ENCODE measurements at regions not wholly inside any gene's neighbourhood (a gene's known extent, or its start where the extent isn't known, plus 50 kb on each side); places are given as distances from the start of the nearest gene placed in this dataset.

GRCh38 chr22:47556473-47556872 lies 794.0 kb downstream of the TBC1D22A start:
- Histone ChIP-seq H3K9ac (ENCODE audit: low read depth in 1 of 2, low read length in 2 of 2) (no peak overlapping the region), H3K36me3 (ENCODE audit: control insufficient read depth in 1 of 2, insufficient read depth in 2 of 2, low read length in 2 of 2) (no peaks in the 10 kb centered on the region), H3K4me1 (ENCODE audit: control insufficient read depth in 1 of 2, insufficient read depth in 2 of 2, low read length in 2 of 2) (no peaks in the 10 kb centered on the region), H3K4me3 (ENCODE audit: low read depth in 1 of 2, low read length in 2 of 2) (no peak overlapping the region), H3K9me3 (ENCODE audit: control insufficient read depth in 1 of 2, low read length in 2 of 2) (no peaks in the 10 kb centered on the region), H3K27me3 (ENCODE audit: control insufficient read depth in 1 of 2, insufficient read depth in 2 of 2, low read length in 2 of 2) (no peaks in the 10 kb centered on the region), H3K27ac (ENCODE audit: low read depth, low read length) (no peak overlapping the region)

GRCh38 chr22:47553436-47553835 lies 791.0 kb downstream of the TBC1D22A start:
- no peak overlapping the region for H3K9ac ChIP-seq (ENCODE audit: low read depth in 1 of 2, low read length in 2 of 2)
- no peaks in the 10 kb centered on the region for H3K27me3 ChIP-seq (ENCODE audit: control insufficient read depth in 1 of 2, insufficient read depth in 2 of 2, low read length in 2 of 2)
- no peaks in the 10 kb centered on the region for H3K36me3 ChIP-seq (ENCODE audit: control insufficient read depth in 1 of 2, insufficient read depth in 2 of 2, low read length in 2 of 2)
- H3K4me1 ChIP-seq (ENCODE audit: control insufficient read depth in 1 of 2, insufficient read depth in 2 of 2, low read length in 2 of 2): no peaks in the 10 kb centered on the region
- no peak overlapping the region for H3K4me3 ChIP-seq (ENCODE audit: low read depth in 1 of 2, low read length in 2 of 2)
- no peaks in the 10 kb centered on the region for H3K9me3 ChIP-seq (ENCODE audit: control insufficient read depth in 1 of 2, low read length in 2 of 2)
- H3K27ac ChIP-seq (ENCODE audit: low read depth, low read length): no peak overlapping the region

GRCh38 chr22:47552541-47553205 lies 790.2 kb downstream of the TBC1D22A start:
- no peaks in the 10 kb centered on the region for H3K27me3 ChIP-seq (ENCODE audit: control insufficient read depth in 1 of 2, insufficient read depth in 2 of 2, low read length in 2 of 2)
- H3K36me3 ChIP-seq (ENCODE audit: control insufficient read depth in 1 of 2, insufficient read depth in 2 of 2, low read length in 2 of 2): no peaks in the 10 kb centered on the region
- no peaks in the 10 kb centered on the region for H3K9me3 ChIP-seq (ENCODE audit: control insufficient read depth in 1 of 2, low read length in 2 of 2)
- no peak overlapping the region for H3K9ac ChIP-seq (ENCODE audit: low read depth in 1 of 2, low read length in 2 of 2)
- no peaks in the 10 kb centered on the region for H3K4me1 ChIP-seq (ENCODE audit: control insufficient read depth in 1 of 2, insufficient read depth in 2 of 2, low read length in 2 of 2)
- no peak overlapping the region for H3K27ac ChIP-seq (ENCODE audit: low read depth, low read length)
- H3K4me3 ChIP-seq (ENCODE audit: low read depth in 1 of 2, low read length in 2 of 2): no peak overlapping the region

- no peaks in the 10 kb centered on the region for H3K27me3 ChIP-seq (ENCODE audit: control insufficient read depth in 1 of 2, insufficient read depth in 2 of 2, low read length in 2 of 2)
- no peak overlapping the region for H3K4me3 ChIP-seq (ENCODE audit: low read depth in 1 of 2, low read length in 2 of 2)
- no peak overlapping the region for H3K27ac ChIP-seq (ENCODE audit: low read depth, low read length)
- no peaks in the 10 kb centered on the region for H3K9me3 ChIP-seq (ENCODE audit: control insufficient read depth in 1 of 2, low read length in 2 of 2)
- H3K9ac ChIP-seq (ENCODE audit: low read depth in 1 of 2, low read length in 2 of 2): no peak overlapping the region
- H3K4me1 ChIP-seq (ENCODE audit: control insufficient read depth in 1 of 2, insufficient read depth in 2 of 2, low read length in 2 of 2): no peaks in the 10 kb centered on the region
- no peaks in the 10 kb centered on the region for H3K36me3 ChIP-seq (ENCODE audit: control insufficient read depth in 1 of 2, insufficient read depth in 2 of 2, low read length in 2 of 2)
These were observed 789.6 kb downstream of the TBC1D22A start for GRCh38 chr22:47552024-47552423.

GRCh38 chr22:47551431-47551775 lies 789.0 kb downstream of the TBC1D22A start:
- Histone ChIP-seq H3K4me1 (ENCODE audit: control insufficient read depth in 1 of 2, insufficient read depth in 2 of 2, low read length in 2 of 2) (no peaks in the 10 kb centered on the region), H3K4me3 (ENCODE audit: low read depth in 1 of 2, low read length in 2 of 2) (no peak overlapping the region), H3K36me3 (ENCODE audit: control insufficient read depth in 1 of 2, insufficient read depth in 2 of 2, low read length in 2 of 2) (no peaks in the 10 kb centered on the region), H3K9me3 (ENCODE audit: control insufficient read depth in 1 of 2, low read length in 2 of 2) (no peaks in the 10 kb centered on the region), H3K27me3 (ENCODE audit: control insufficient read depth in 1 of 2, insufficient read depth in 2 of 2, low read length in 2 of 2) (no peaks in the 10 kb centered on the region), H3K9ac (ENCODE audit: low read depth in 1 of 2, low read length in 2 of 2) (no peak overlapping the region), H3K27ac (ENCODE audit: low read depth, low read length) (no peak overlapping the region)

GRCh38 chr22:47550524-47551430 lies 788.3 kb downstream of the TBC1D22A start:
- no peak overlapping the region for H3K4me3 ChIP-seq (ENCODE audit: low read depth in 1 of 2, low read length in 2 of 2)
- H3K9me3 ChIP-seq (ENCODE audit: control insufficient read depth in 1 of 2, low read length in 2 of 2): no peaks in the 10 kb centered on the region
- H3K4me1 ChIP-seq (ENCODE audit: control insufficient read depth in 1 of 2, insufficient read depth in 2 of 2, low read length in 2 of 2): no peaks in the 10 kb centered on the region
- H3K27me3 ChIP-seq (ENCODE audit: control insufficient read depth in 1 of 2, insufficient read depth in 2 of 2, low read length in 2 of 2): no peaks in the 10 kb centered on the region
- no peak overlapping the region for H3K9ac ChIP-seq (ENCODE audit: low read depth in 1 of 2, low read length in 2 of 2)
- no peaks in the 10 kb centered on the region for H3K36me3 ChIP-seq (ENCODE audit: control insufficient read depth in 1 of 2, insufficient read depth in 2 of 2, low read length in 2 of 2)
- H3K27ac ChIP-seq (ENCODE audit: low read depth, low read length): no peak overlapping the region

- Histone ChIP-seq H3K9me3 (ENCODE audit: control insufficient read depth in 1 of 2, low read length in 2 of 2) (no peaks in the 10 kb centered on the region), H3K4me1 (ENCODE audit: control insufficient read depth in 1 of 2, insufficient read depth in 2 of 2, low read length in 2 of 2) (no peaks in the 10 kb centered on the region), H3K27ac (ENCODE audit: low read depth, low read length) (no peak overlapping the region), H3K4me3 (ENCODE audit: low read depth in 1 of 2, low read length in 2 of 2) (no peak overlapping the region), H3K9ac (ENCODE audit: low read depth in 1 of 2, low read length in 2 of 2) (no peak overlapping the region), H3K27me3 (ENCODE audit: control insufficient read depth in 1 of 2, insufficient read depth in 2 of 2, low read length in 2 of 2) (no peaks in the 10 kb centered on the region), H3K36me3 (ENCODE audit: control insufficient read depth in 1 of 2, insufficient read depth in 2 of 2, low read length in 2 of 2) (no peaks in the 10 kb centered on the region)
These were observed 787.4 kb downstream of the TBC1D22A start for GRCh38 chr22:47549741-47550340.

- Histone ChIP-seq H3K4me1 (ENCODE audit: control insufficient read depth in 1 of 2, insufficient read depth in 2 of 2, low read length in 2 of 2) (no peaks in the 10 kb centered on the region), H3K9me3 (ENCODE audit: control insufficient read depth in 1 of 2, low read length in 2 of 2) (no peaks in the 10 kb centered on the region), H3K9ac (ENCODE audit: low read depth in 1 of 2, low read length in 2 of 2) (no peak overlapping the region), H3K36me3 (ENCODE audit: control insufficient read depth in 1 of 2, insufficient read depth in 2 of 2, low read length in 2 of 2) (no peaks in the 10 kb centered on the region), H3K4me3 (ENCODE audit: low read depth in 1 of 2, low read length in 2 of 2) (no peak overlapping the region), H3K27ac (ENCODE audit: low read depth, low read length) (no peak overlapping the region), H3K27me3 (ENCODE audit: control insufficient read depth in 1 of 2, insufficient read depth in 2 of 2, low read length in 2 of 2) (no peaks in the 10 kb centered on the region)
These were observed 786.7 kb downstream of the TBC1D22A start for GRCh38 chr22:47548953-47549740.

GRCh38 chr22:47547881-47548650 lies 785.6 kb downstream of the TBC1D22A start:
- no peak overlapping the region for H3K4me3 ChIP-seq (ENCODE audit: low read depth in 1 of 2, low read length in 2 of 2)
- H3K9me3 ChIP-seq (ENCODE audit: control insufficient read depth in 1 of 2, low read length in 2 of 2): no peaks in the 10 kb centered on the region
- no peaks in the 10 kb centered on the region for H3K36me3 ChIP-seq (ENCODE audit: control insufficient read depth in 1 of 2, insufficient read depth in 2 of 2, low read length in 2 of 2)
- H3K27ac ChIP-seq (ENCODE audit: low read depth, low read length): no peak overlapping the region
- no peaks in the 10 kb centered on the region for H3K4me1 ChIP-seq (ENCODE audit: control insufficient read depth in 1 of 2, insufficient read depth in 2 of 2, low read length in 2 of 2)
- H3K9ac ChIP-seq (ENCODE audit: low read depth in 1 of 2, low read length in 2 of 2): no peak overlapping the region
- no peaks in the 10 kb centered on the region for H3K27me3 ChIP-seq (ENCODE audit: control insufficient read depth in 1 of 2, insufficient read depth in 2 of 2, low read length in 2 of 2)

Measured in duodenal mucosa (tissue), 2 donors.